NCI-H1694 (cell line): ENCODE measurements at regions not wholly inside any gene's neighbourhood (a gene's known extent, or its start where the extent isn't known, plus 50 kb on each side); places are given as distances from the start of the nearest gene placed in this dataset.

Experiments used
- DNase-seq: peaks from one replicate; lab custom pipeline; 2025; lab: John Stamatoyannopoulos, UW

- no peak for DNase-seq
Observed at GRCh38 chr15:26477044-26477443, 295.8 kb downstream of the GABRB3 start.

GRCh38 chr15:26475554-26475953 lies 297.3 kb downstream of the GABRB3 start:
- no peak for DNase-seq

DNA sequence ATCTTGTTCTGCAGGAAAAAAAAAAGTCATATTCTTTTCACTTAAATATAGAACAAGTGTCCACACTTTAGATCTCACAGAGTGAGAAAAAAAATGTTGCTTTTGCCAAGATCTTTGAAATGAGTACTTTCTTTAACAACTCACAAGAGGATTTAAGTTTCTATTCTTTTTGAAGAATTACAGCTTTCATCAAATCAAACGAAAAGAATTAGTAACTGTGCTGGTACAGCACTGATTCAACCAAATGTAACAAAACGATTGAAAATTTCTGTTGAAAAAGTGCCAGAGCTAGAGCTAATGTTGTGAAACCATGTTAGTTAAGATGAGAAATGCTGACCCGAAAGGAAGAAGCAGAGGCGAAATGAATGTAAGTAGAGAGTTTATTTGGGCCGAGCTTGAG lies 300.2 kb downstream of the GABRB3 start:
- DNase-seq: no peak

DNA sequence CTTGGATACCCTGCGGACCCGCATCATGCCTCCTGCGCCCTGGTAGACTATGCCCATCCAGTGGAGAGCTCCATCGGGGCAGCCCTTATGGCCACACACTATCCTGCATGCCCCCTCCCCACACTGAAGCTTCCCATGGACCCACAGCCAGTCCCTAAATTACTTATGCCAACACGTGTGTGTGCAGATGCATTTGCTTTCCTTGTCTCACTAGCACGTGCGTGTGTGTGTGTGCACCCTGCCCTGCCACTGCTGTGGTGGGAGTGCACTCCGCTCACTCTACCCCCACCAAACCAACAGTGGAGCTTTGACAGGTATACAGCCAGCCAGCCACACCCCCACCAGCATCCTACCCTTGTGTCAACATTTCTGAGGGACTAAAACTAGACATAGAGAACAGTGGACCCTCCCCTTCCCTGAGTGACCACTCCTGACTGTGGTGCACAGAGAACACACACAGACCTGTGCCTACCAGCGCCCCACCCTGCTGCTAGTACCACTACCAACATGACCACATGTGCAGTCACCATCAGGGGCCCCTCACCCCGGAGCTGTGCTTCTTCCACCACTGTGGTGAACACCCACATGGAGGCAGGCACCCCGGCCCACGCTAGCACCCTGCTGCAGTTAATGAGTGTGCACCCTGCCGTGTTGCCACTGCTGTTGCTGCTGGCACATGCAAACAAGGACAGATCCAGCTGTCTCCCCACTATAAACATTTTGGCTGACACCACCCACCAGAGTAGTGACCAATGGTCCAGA lies 310.8 kb downstream of the GABRB3 start:
- no peak for DNase-seq

DNA sequence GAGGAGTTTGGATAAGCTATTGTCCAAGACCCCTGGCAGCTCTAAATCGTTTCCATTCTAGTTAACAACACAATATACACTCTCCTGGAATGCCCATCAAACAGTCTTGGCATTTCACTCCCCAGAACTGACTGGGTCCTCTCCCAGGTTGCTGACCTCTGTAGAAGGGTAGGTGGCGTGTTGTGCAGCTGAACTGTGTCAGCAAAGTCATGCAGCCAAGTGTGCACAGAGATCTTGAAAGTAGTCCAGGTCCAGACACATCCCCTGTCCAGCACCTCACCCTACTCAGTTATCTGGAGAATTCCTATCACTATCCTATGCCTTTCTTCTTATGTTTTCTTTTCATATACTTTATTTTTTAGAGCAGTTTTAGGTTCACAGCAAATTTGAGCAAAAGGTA lies 312.7 kb downstream of the GABRB3 start:
- DNase-seq: no peak

GRCh38 chr15:26455828-26456227 lies 317.0 kb downstream of the GABRB3 start:
- no peak for DNase-seq

DNA sequence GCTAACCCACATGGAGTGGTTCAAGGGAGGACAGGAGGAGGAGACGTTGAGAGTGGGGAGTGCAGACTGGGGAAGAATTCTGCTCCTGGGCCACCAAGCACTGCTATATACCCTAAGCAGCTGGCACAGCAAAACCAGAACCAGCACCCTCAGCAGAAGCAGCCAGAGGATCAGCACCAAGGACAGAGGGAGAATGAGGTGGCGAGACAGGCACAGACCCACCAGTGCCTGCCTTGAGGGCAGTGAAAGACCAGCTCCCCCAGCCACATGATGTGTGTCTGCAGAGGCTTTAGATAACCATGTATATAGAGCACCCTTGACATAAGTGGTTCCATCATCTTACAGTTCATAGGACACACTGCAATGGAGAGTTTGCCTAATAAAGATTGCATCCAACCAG lies 319.0 kb downstream of the GABRB3 start:
- DNase-seq: no peak

GRCh38 chr15:26451995-26452394 lies 320.9 kb downstream of the GABRB3 start:
- no peak for DNase-seq

DNA sequence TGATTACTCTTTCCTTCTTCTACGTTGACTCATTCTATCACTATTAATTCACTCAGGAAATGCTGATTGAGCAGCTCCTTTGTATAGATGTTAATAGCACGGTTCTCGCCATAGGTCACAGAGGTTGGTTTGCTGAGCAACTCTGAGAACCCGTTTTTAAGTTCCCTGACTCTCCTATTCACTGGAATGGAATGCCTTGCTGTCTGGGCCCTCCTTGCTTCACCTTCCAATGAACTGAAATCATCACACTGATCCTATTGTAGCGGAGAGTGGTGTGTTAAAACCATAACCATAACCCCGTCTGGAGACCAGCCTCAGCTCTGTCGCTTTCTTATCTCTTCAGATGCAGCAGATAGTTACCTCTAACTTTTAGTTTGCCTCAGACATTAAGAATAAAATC lies 323.6 kb downstream of the GABRB3 start:
- no peak for DNase-seq

- DNase-seq: no peak
Observed at GRCh38 chr15:26443321-26443720, 329.5 kb downstream of the GABRB3 start.

DNA sequence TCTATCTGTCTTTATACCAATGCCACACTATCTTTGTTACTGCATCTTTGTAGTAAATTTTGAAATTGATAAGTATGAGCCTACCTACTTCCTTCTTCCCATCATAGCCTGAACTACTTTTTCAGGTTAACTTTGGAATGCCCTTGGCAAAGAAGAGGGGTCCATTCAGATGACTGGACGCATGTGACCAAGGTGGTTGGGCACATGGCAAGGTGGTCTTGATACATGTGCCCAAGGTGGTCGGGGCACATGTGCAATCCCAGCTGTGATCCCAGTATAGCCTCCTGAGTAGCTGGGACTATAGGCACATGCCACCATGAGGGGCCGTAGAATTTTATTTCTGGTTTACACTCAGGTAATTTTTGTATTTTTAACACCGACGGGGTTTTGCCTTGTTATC lies 330.2 kb downstream of the GABRB3 start:
- no peak for DNase-seq

GRCh38 chr15:26439681-26440080 lies 333.2 kb downstream of the GABRB3 start:
- no peak for DNase-seq

- no peak for DNase-seq
Observed at GRCh38 chr15:26438718-26439117, 334.1 kb downstream of the GABRB3 start.

DNA sequence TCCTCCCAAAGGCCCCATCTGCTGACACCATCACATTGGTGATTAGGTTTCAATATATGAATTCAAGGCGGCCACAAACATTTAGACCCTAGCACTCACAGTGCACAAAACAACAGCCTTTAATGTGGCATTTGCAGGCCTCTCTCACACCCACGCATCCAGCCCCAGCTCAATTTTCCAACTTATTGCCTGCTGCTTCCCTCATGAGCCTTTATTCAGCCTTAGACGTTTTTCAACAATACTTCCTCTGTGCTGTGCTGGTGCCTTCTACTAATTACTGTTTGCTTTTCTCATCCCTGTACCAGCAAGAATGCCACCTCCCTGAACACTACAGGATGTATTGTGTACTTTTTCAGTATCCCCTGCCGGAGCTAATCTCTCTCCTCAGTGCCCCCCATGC lies 334.6 kb downstream of the GABRB3 start:
- DNase-seq: no peak

- no peak for DNase-seq
Observed at GRCh38 chr15:26433818-26434217, 339.0 kb downstream of the GABRB3 start.

GRCh38 chr15:26433060-26433459 lies 339.8 kb downstream of the GABRB3 start:
- DNase-seq: no peak

- no peak for DNase-seq
Observed at GRCh38 chr15:26421065-26421464, 351.8 kb downstream of the GABRB3 start.

GRCh38 chr15:26395624-26396023 lies 377.2 kb downstream of the GABRB3 start:
- no peak for DNase-seq

DNA sequence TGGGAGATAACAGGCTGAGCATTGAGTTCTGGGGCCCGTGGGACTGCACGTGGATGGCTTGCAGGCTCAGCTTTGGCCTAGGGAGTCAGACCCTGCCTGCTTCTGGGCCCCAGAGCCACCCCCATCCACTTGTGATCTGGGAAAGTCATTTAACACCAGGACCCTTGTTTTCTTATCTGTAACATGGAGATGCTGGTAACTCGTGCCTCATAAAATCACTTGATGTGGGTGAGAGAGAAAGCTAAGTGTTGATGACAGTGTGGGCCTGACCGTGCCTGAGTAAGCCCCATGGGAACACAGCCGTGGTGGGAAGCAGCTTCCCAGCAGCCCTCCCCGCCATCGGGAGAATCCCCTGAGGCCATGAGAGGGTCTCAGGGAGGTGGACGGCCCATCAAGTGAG lies 378.1 kb downstream of the GABRB3 start:
- no peak for DNase-seq

DNA sequence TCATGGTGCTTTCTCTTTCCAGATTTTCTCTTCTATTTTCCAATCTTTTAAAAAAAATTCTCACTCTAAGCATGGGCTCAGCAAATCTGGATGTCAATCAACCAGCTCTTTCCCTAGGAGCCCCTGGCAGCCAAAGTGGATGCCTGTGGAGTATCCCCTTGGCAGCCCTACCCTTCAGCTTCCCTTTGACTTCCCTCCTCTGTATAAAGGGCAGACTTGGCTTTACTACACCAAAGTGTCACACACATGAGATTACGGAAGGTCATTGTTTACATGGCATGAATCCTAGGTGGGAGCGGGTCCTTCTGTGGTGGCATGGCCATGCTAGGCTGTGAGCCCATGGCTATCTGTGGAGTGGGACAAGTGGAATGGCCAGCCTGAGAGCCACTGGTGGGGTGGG lies 379.9 kb downstream of the GABRB3 start:
- DNase-seq: no peak

- peak; percentile 2 for DNase-seq
Observed at GRCh38 chr15:26391567-26392194, 381.2 kb downstream of the GABRB3 start.

- no peak for DNase-seq
Observed at GRCh38 chr15:26382444-26383072, 390.3 kb downstream of the GABRB3 start.

GRCh38 chr15:26378304-26378703 lies 394.6 kb downstream of the GABRB3 start:
- DNase-seq: no peak
